GM10266 (cell line): ENCODE measurements at regions not wholly inside any gene's neighbourhood (a gene's known extent, or its start where the extent isn't known, plus 50 kb on each side); places are given as distances from the start of the nearest gene placed in this dataset.
A peak's percentile ranks its signal among the peaks of the same experiment; 100 is the strongest.

Experiments
- DNase-seq: peaks from one replicate; pipeline ENCODE4 v3.0.0; 2012; ENCODE audit errors: extremely low spot score
- TF ChIP-seq, protein P1 (sequence below): IDR thresholded peaks from 2 replicates; pipeline ENCODE4 v1.5.1; 2012; ENCODE audit warnings: mild to moderate bottlenecking, low read depth; ENCODE audit not compliant: control insufficient read depth, insufficient read depth; ENCODE audit errors: missing control alignments

DNA sequence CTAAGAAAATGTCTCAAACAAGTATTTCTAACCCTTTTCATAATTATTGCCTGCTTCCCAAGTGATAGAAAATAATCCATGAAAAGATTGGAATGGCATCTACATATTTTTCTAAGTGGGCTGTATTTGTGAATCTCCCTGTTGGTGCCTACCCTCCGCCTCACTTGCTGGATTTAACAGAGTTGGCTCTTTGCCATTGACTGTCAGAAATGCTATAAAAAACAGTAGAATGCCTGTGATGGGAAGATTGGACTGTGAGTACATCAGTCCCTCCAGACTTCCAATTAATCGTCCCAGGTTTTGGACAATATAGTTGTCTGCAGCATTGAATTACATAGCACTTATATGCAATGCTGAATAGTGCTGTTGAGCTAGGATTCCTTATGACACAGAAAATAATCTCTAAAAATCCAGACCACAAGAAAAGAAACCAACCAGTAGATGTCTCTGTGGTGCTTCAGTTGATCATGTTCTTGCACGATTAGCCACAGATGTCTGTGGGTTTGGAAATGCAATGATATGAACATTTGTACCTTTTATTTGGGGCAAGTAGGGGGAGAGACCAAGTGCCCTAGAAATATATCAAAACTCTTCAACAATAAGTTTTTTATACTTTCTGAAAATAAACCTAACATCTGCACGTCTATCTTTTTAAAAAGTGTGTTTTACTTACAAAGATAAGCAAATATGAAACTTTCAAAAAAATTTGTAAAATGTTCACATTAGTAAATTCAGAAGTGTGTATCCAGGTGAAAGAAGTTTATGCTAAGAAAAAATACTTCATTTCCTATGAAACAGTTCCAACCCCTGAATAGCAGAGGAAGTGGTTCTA lies 88.5 kb downstream of the DYNAP start:
- DNase-seq: peak; percentile 22
- TF ChIP-seq, protein P1, sequence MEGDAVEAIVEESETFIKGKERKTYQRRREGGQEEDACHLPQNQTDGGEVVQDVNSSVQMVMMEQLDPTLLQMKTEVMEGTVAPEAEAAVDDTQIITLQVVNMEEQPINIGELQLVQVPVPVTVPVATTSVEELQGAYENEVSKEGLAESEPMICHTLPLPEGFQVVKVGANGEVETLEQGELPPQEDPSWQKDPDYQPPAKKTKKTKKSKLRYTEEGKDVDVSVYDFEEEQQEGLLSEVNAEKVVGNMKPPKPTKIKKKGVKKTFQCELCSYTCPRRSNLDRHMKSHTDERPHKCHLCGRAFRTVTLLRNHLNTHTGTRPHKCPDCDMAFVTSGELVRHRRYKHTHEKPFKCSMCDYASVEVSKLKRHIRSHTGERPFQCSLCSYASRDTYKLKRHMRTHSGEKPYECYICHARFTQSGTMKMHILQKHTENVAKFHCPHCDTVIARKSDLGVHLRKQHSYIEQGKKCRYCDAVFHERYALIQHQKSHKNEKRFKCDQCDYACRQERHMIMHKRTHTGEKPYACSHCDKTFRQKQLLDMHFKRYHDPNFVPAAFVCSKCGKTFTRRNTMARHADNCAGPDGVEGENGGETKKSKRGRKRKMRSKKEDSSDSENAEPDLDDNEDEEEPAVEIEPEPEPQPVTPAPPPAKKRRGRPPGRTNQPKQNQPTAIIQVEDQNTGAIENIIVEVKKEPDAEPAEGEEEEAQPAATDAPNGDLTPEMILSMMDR: peak; percentile 32

- TF ChIP-seq, protein P1: no peak
- DNase-seq: no peak
Measured at GRCh38 chr18:54684784-54685183, 93.7 kb downstream of the DYNAP start.

GRCh38 chr18:54689319-54689718 lies 98.3 kb downstream of the DYNAP start:
- no peak for DNase-seq
- TF ChIP-seq, protein P1: no peak

- no peak for DNase-seq
- TF ChIP-seq, protein P1: no peak
Measured at GRCh38 chr18:54690198-54690597, 99.2 kb downstream of the DYNAP start.

DNA sequence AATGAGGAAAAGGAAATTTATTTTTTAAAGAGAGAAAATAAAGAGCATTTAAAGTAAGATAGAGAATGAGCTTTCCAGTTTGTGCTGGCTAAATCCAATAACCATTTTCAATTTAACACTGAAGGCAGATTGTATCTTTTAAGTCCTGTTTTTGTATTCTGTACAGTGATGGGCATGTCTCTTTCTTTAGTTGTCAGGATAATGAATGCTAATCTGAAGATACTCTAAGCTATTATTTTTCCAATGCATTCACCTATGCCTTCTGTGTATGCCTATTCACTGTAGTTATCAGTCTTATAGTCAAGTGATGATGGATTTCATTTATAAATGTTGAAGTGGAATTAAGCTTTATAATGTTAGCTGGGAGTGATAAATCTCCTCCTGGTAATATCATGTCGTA lies 101.4 kb downstream of the DYNAP start:
- TF ChIP-seq, protein P1: no peak

GRCh38 chr18:54696616-54697293 lies 105.7 kb downstream of the DYNAP start:
- TF ChIP-seq, protein P1: no peak
- no peak for DNase-seq

More for the DNA sequence above, 101.4 kb downstream of the DYNAP start:
- no peak for DNase-seq

GRCh38 chr18:54700580-54700979 lies 109.5 kb downstream of the DYNAP start:
- TF ChIP-seq, protein P1: no peak
- no peak for DNase-seq
